NCI-H187 (cell line): ENCODE measurements at regions not wholly inside any gene's neighbourhood (a gene's known extent, or its start where the extent isn't known, plus 50 kb on each side); places are given as distances from the start of the nearest gene placed in this dataset.

Experiments
- DNase-seq, 2 experiments: peaks; one replicate each; lab custom pipeline; 2025; lab: John Stamatoyannopoulos, UW

GRCh38 chr3:59542276-59542675 is 492.5 kb upstream of the CFAP20DC start:
- DNase-seq, result no peak

GRCh38 chr3:59540696-59541095 is 490.9 kb upstream of the CFAP20DC start:
- no peak for DNase-seq

- DNase-seq, result no peak
Measured at GRCh38 chr3:59540241-59540640, 490.4 kb upstream of the CFAP20DC start.

- no peak for DNase-seq
Measured at GRCh38 chr3:59538753-59539432, 489.1 kb upstream of the CFAP20DC start.

- no peak for DNase-seq
Measured at GRCh38 chr3:59535791-59536221, 486.0 kb upstream of the CFAP20DC start.

- no peak for DNase-seq
Measured at GRCh38 chr3:59531994-59532393, 482.2 kb upstream of the CFAP20DC start.

GRCh38 chr3:59531066-59531745 is 481.4 kb upstream of the CFAP20DC start:
- DNase-seq, result no peak

- DNase-seq, result no peak
Measured at GRCh38 chr3:59528251-59528650, 478.4 kb upstream of the CFAP20DC start.

GRCh38 chr3:59527493-59527892 is 477.7 kb upstream of the CFAP20DC start:
- no peak for DNase-seq

GRCh38 chr3:59526999-59527398 is 477.2 kb upstream of the CFAP20DC start:
- DNase-seq, result no peak

- DNase-seq, result no peak
Measured at GRCh38 chr3:59522550-59522949, 472.7 kb upstream of the CFAP20DC start.

GRCh38 chr3:59519094-59519493 is 469.3 kb upstream of the CFAP20DC start:
- no peak for DNase-seq

GRCh38 chr3:59518283-59519055 is 468.6 kb upstream of the CFAP20DC start:
- no peak for DNase-seq

- DNase-seq, result no peak
Measured at GRCh38 chr3:59517388-59517787, 467.6 kb upstream of the CFAP20DC start.

GRCh38 chr3:59515966-59516365 is 466.1 kb upstream of the CFAP20DC start:
- no peak for DNase-seq

- no peak for DNase-seq
Measured at GRCh38 chr3:59514865-59515482, 465.1 kb upstream of the CFAP20DC start.

- no peak for DNase-seq
Measured at GRCh38 chr3:59513570-59513969, 463.7 kb upstream of the CFAP20DC start.

GRCh38 chr3:59512066-59512465 is 462.2 kb upstream of the CFAP20DC start:
- no peak for DNase-seq

GRCh38 chr3:59510576-59510975 is 460.8 kb upstream of the CFAP20DC start:
- DNase-seq, result no peak

- DNase-seq, result no peak
Measured at GRCh38 chr3:59508273-59508672, 458.4 kb upstream of the CFAP20DC start.

- DNase-seq, result no peak
Measured at GRCh38 chr3:59506191-59506590, 456.4 kb upstream of the CFAP20DC start.

GRCh38 chr3:59503441-59503840 is 453.6 kb upstream of the CFAP20DC start:
- DNase-seq, result no peak

GRCh38 chr3:59502806-59503205 is 453.0 kb upstream of the CFAP20DC start:
- no peak for DNase-seq
